Type B pancreatic cell (in vitro differentiated cells): ENCODE measurements at regions not wholly inside any gene's neighbourhood (a gene's known extent, or its start where the extent isn't known, plus 50 kb on each side); places are given as distances from the start of the nearest gene placed in this dataset.
"Not testable (repeated sequence)": the region's sequence is repeated elsewhere in the genome, so short reads cannot be mapped to it uniquely, and the experiment has no call there.

ENCODE experiments used
- DNase-seq: peaks from one replicate; pipeline ENCODE4 v3.0.0; 2021; ENCODE audit warnings: mixed read lengths; ENCODE audit not compliant: unreplicated experiment; ENCODE audit errors: extremely low spot score
- H3K27ac Mint-ChIP-seq: 2 replicates; pipeline ENCODE4 v1.8.0; 2021; ENCODE audit warnings: mild to moderate bottlenecking, mixed read lengths
- H3K27me3 Mint-ChIP-seq: 2 replicates; pipeline ENCODE4 v1.8.0; 2021; ENCODE audit warnings: mixed read lengths
- H3K36me3 Mint-ChIP-seq: 2 replicates; pipeline ENCODE4 v1.8.0; 2021; ENCODE audit warnings: mixed read lengths
- H3K4me1 Mint-ChIP-seq: one replicate; pipeline ENCODE4 v1.8.0; 2021; ENCODE audit warnings: mixed read lengths; ENCODE audit not compliant: unreplicated experiment
- H3K4me3 Mint-ChIP-seq: 2 replicates; pipeline ENCODE4 v1.8.0; 2021; ENCODE audit warnings: mild to moderate bottlenecking, mixed read lengths
- H3K9me3 Mint-ChIP-seq: 2 replicates; pipeline ENCODE4 v1.8.0; 2021; ENCODE audit warnings: mixed read lengths
- TF ChIP-seq, protein P1 (sequence below): fragments of 200-600 bp; sonication (generic); conservative IDR thresholded peaks from 2 replicates; pipeline ENCODE4 v1.5.0; 2021; ENCODE audit warnings: antibody characterized with exemption, mild to moderate bottlenecking

DNA sequence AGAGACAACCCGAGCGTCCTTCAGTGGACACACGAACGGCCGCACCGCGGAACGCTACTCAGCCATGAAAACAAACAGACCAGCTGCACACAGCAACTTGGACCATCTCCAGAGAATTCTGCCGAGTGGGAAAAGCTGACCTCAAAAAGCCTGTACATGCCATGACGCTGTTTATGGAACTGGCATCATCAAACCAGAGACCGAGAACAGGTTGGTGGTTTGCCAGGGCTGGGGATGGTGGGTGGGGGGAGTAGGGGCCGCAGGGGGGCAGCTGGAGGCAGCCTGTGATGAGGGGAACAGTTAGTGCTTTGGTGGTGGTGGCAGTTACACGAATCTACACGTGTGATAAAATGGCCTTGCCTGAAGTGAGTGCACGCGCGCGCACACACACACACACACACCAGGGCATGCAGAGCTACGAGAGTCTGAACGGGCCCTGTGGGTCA is 169.8 kb downstream of the LAT start:
- TF ChIP-seq, protein P1, sequence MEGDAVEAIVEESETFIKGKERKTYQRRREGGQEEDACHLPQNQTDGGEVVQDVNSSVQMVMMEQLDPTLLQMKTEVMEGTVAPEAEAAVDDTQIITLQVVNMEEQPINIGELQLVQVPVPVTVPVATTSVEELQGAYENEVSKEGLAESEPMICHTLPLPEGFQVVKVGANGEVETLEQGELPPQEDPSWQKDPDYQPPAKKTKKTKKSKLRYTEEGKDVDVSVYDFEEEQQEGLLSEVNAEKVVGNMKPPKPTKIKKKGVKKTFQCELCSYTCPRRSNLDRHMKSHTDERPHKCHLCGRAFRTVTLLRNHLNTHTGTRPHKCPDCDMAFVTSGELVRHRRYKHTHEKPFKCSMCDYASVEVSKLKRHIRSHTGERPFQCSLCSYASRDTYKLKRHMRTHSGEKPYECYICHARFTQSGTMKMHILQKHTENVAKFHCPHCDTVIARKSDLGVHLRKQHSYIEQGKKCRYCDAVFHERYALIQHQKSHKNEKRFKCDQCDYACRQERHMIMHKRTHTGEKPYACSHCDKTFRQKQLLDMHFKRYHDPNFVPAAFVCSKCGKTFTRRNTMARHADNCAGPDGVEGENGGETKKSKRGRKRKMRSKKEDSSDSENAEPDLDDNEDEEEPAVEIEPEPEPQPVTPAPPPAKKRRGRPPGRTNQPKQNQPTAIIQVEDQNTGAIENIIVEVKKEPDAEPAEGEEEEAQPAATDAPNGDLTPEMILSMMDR, result no peak
- Mint-ChIP-seq H3K27ac (no peak overlapping the region), H3K4me1 (peaks cover 22% of the 10 kb centered on the region), H3K27me3 (no peaks in the 10 kb centered on the region), H3K4me3 (no peak overlapping the region), H3K9me3 (no peaks in the 10 kb centered on the region), H3K36me3 (no peaks in the 10 kb centered on the region)
- no peak for DNase-seq

DNA sequence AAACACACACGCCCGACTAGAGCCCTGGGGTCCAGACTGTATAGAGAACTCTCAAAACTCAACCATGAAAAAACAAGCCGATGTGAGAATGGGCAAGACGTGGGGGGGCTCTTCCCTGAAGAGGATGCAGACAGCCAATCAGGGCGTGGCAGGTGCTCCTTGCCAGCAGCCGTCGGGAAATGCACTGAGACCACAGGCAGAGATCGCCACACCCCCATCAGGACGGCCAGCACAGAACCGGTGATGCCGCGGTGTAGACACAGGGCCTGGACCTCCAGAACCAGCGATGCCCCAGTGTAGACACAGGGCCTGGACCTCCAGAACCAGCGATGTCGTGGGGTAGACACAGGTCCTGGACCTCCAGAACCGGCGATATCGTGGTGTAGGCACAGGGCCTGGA is 169.2 kb downstream of the LAT start:
- no peak overlapping the region for H3K4me3 Mint-ChIP-seq
- peaks cover 22% of the 10 kb centered on the region for H3K4me1 Mint-ChIP-seq
- no peak overlapping the region for H3K27ac Mint-ChIP-seq
- TF ChIP-seq, protein P1, result no peak
- no peaks in the 10 kb centered on the region for H3K9me3 Mint-ChIP-seq
- DNase-seq, result no peak
- no peaks in the 10 kb centered on the region for H3K36me3 Mint-ChIP-seq
- no peaks in the 10 kb centered on the region for H3K27me3 Mint-ChIP-seq

DNA sequence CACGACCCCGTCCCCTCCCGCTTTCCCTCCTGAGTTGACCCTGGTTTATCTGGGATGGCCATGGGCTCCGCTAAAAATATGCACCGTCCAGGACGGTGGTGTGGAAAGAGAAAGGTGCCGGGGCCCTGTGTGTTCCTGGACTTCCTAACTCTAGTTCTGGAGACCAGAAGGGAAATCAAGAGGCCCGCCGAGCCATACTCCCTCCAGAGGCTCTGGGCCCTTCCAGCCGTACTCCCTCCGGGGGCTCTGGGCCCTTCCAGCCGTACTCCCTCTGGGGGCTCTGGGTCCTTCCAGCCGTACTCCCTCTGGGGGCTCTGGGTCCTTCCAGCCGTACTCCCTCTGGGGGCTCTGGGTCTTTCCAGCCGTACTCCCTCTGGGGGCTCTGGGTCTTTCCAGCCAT is 168.5 kb downstream of the LAT start:
- H3K27me3 Mint-ChIP-seq, H3K4me3 Mint-ChIP-seq, H3K27ac Mint-ChIP-seq, H3K9me3 Mint-ChIP-seq, H3K36me3 Mint-ChIP-seq, DNase-seq: not testable (repeated sequence)
- peaks cover 22% of the 10 kb centered on the region for H3K4me1 Mint-ChIP-seq

DNA sequence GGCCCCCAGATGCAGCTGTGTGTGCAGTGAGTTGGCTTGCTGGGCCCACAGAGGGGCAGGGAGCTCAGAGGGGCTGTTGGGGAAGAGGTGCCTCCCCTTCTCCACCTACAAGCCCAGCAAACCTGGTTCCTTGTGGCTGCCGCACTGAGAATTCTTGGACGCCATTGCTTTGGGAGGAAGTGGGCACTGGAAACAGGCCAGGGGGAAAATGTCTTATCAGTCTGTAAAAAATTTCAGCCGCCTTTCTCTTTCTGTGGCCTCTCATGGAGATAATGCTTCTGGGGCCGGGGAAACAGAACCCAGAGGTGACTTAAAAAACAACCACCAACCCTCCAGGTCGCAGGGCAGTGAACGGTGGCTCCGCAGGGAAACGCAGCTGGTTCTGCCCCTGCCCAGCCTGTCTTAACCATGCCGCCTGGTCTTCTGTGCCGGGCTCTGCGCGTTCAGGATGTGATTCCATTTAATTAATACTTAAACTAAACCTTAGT is 167.7 kb downstream of the LAT start:
- DNase-seq, H3K27me3 Mint-ChIP-seq, H3K9me3 Mint-ChIP-seq, H3K36me3 Mint-ChIP-seq, H3K4me3 Mint-ChIP-seq, H3K27ac Mint-ChIP-seq: not testable (repeated sequence)
- H3K4me1 Mint-ChIP-seq, result peaks cover 18% of the 10 kb centered on the region

DNA sequence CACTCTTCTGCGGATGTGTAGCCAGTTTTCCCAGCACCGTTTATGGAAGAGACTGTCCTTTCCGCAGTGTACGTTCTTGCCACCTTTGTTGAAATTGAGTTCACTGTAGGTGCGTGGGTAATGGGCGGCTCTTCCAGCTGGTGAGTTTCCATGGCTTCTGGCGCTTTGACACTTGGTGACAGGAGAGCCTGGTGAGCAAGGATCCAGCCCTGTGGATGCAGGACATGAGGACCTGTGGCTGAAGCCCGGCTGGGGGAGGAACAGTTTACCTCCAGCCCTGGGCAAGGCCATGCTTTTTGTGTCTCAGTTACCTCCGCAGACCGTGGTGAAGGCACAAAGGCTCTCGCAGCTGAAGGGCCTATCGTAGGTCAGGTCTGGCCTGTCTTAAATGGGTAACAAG is 166.5 kb downstream of the LAT start:
- TF ChIP-seq, protein P1, result no peak
- H3K4me3 Mint-ChIP-seq, result no peak overlapping the region
- no peaks in the 10 kb centered on the region for H3K27me3 Mint-ChIP-seq
- peaks cover 6% of the 10 kb centered on the region for H3K4me1 Mint-ChIP-seq
- no peaks in the 10 kb centered on the region for H3K9me3 Mint-ChIP-seq
- DNase-seq, result no peak
- no peaks in the 10 kb centered on the region for H3K36me3 Mint-ChIP-seq
- no peak overlapping the region for H3K27ac Mint-ChIP-seq

DNA sequence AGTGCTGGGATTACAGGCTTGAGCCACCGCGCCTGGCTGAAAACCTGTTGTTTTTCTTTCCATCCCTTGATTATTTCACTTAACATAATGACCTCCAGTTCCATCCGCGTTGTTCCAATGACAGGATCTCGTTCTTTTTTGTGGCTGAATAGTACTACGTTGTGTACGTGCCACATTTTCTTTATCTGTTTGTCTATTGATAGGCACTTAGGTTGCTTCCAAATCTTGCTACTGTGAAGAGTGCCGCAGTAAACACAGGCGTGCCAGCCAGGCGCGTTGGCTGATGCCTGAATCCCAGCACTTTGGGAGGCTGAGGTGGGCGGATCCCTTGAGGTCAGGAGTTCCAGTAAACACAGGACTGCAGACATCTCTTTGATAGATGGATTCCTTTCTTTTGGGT is 165.1 kb downstream of the LAT start:
- not testable (repeated sequence) for H3K27ac Mint-ChIP-seq, H3K4me3 Mint-ChIP-seq, DNase-seq, H3K27me3 Mint-ChIP-seq, H3K9me3 Mint-ChIP-seq, H3K4me1 Mint-ChIP-seq, H3K36me3 Mint-ChIP-seq

DNA sequence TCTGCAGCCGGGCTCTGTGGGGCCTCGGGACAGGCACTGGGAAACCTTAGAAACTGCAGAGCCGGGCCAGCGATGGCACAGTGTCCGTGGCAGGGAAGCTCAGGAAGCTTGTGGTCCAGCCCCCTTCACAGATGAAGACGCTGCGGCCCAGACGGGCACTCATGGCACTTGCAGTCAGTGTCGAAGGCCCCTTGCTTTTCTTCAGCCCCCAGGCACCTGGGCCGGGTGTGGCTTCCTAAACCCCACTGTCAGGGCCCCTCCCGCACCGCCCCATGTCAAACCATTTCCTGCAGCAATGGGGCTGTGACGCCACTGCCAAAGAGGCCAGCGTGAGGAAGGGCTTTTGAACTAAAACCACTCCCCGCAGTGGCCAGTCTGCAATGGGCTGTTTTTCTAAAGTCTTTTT is 164.0 kb downstream of the LAT start:
- Mint-ChIP-seq H3K4me3 (no peak overlapping the region), H3K4me1 (peaks cover 4% of the 10 kb centered on the region), H3K27ac (no peak overlapping the region), H3K9me3 (no peaks in the 10 kb centered on the region), H3K36me3 (no peaks in the 10 kb centered on the region), H3K27me3 (no peaks in the 10 kb centered on the region)
- TF ChIP-seq, protein P1, result no peak
- DNase-seq, result no peak
